T-helper 2 cell treated with Interferon-gamma antibody and Interleukin-4, amounts not matched to agents 5 μg/mL and 100 μg/mL, for 36 hours (primary cell): ENCODE measurements at regions not wholly inside any gene's neighbourhood (a gene's known extent, or its start where the extent isn't known, plus 50 kb on each side); places are given as distances from the start of the nearest gene placed in this dataset.

Experiments
- DNase-seq: peaks from one replicate; pipeline ENCODE4 v3.0.0; 2021; ENCODE audit warnings: low spot score
- H3K27ac Mint-ChIP-seq: one replicate; pipeline ENCODE4 v1.8.0; 2021; ENCODE audit warnings: mild to moderate bottlenecking, mixed read lengths
- H3K27me3 Mint-ChIP-seq: one replicate; pipeline ENCODE4 v1.8.0; 2021; ENCODE audit warnings: low read depth, mixed read lengths
- H3K36me3 Mint-ChIP-seq: one replicate; pipeline ENCODE4 v1.8.0; 2021; ENCODE audit warnings: low read depth, mixed read lengths
- H3K4me1 Mint-ChIP-seq: one replicate; pipeline ENCODE4 v1.8.0; 2021; ENCODE audit warnings: low read depth, mixed read lengths
- H3K4me3 Mint-ChIP-seq: one replicate; pipeline ENCODE4 v1.8.0; 2022; ENCODE audit warnings: mild to moderate bottlenecking, moderate library complexity, mixed read lengths
- H3K9me3 Mint-ChIP-seq: one replicate; pipeline ENCODE4 v1.8.0; 2021; ENCODE audit warnings: mixed read lengths

DNA sequence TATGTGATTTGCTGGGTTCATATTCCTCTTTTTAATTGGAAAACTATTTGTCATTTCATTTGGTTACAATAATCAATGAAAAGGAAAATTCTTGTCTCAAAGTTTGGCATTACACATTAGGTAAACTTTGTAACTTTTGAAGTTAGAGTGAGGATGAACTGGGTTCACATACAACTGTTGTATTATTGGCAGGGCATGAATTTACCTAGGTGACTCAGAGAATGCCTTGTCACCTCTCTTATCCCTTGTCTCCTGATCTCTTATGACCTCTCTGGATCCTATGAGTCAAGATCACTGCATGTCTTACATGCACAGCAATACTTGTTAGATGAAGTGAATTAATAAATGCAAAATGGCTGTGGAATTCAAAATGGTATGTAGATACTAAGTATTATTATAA lies 563.4 kb upstream of the GCFC2 start:
- no peaks in the 10 kb centered on the region for H3K4me1 Mint-ChIP-seq
- no peak overlapping the region for H3K27ac Mint-ChIP-seq
- no peak for DNase-seq
- H3K4me3 Mint-ChIP-seq: no peak overlapping the region
- no peaks in the 10 kb centered on the region for H3K36me3 Mint-ChIP-seq
- no peaks in the 10 kb centered on the region for H3K27me3 Mint-ChIP-seq
- peaks cover 7% of the 10 kb centered on the region for H3K9me3 Mint-ChIP-seq

DNA sequence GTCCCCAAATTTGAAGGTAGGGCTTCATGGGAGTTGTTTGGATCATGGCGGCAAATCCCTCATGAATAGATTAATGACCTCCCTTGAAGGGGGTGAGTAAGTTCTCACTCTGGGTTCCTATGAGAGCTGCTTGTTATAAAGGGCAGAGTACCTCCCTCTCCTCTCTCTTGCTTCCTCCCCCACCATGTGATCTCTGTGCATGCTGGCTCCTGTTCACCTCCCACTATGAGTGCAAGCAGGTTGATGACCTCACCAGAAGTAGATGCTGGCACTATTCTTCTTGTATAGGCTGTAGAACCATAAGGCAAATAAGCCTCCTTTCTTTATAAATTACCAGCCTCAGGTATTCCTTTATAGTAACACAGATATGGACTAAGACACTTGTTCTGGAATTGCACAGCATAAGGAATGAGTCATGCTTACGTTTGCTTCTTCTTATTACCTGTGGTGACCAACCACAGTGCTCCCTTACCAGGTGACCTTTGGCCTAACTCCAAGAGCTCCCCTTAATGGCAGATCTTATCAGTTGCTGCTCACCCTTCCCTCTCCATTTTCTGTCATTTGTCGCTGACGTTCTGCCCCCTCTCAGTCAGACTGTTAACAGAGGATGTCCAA lies 559.5 kb upstream of the GCFC2 start:
- H3K4me3 Mint-ChIP-seq: no peak overlapping the region
- peaks cover 8% of the 10 kb centered on the region for H3K9me3 Mint-ChIP-seq
- no peak overlapping the region for H3K27ac Mint-ChIP-seq
- H3K27me3 Mint-ChIP-seq: no peaks in the 10 kb centered on the region
- H3K36me3 Mint-ChIP-seq: no peaks in the 10 kb centered on the region
- no peak for DNase-seq
- H3K4me1 Mint-ChIP-seq: no peaks in the 10 kb centered on the region

DNA sequence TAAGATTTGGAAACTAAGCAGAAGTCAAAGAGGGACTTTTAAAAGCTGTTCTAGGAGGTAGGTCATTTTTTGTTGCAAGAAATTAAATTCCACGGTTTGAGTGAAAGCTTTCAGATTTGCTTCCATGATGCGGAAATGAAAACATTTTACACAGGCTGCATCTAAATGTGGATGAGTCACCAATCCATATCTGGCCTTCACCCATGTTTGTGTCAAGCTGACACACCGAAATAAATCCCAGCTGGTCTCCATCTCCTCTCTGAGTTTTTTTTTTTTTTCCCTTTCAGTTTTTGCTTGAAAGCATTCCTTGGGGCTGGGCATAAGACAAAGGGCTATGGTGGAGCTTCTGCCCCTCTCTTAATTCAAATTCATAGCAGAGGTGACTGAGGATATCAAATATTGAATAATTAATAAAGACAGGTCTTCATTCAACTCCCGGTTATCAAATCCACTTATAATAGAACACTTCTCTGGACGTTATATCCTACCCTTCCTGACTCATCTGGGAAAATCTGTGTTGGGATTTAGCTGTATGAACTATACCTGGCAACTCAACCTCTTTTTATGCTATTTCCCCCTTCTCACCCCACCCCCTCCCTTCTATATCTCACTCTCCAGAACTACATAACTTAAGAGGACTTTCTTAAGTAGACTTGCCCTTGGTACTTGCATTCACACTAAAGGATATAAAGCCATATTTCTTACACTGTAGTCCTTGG lies 558.3 kb upstream of the GCFC2 start:
- DNase-seq: no peak
- Mint-ChIP-seq H3K36me3 (no peaks in the 10 kb centered on the region), H3K9me3 (peaks cover 8% of the 10 kb centered on the region), H3K27ac (no peak overlapping the region), H3K4me1 (no peaks in the 10 kb centered on the region), H3K4me3 (no peak overlapping the region), H3K27me3 (no peaks in the 10 kb centered on the region)

DNA sequence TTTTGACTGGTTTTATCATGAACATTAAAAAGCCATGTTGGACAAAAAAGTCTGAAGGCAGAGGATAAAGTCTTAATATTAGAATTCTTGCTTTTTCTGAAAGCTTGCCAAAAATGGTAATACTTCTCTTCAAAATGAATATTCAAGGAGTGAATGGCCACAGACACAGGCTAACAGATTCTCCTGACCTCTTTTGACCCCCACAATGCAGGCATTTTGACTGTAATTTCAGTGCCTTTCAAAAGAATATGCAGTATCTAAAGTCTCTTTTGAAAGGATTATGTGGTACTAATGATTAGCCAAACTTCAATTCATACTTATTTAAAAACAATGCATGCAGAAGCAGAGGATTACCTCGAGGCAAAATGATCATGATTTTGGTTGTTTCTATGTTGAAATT lies 557.8 kb upstream of the GCFC2 start:
- no peaks in the 10 kb centered on the region for H3K4me1 Mint-ChIP-seq
- peaks cover 8% of the 10 kb centered on the region for H3K9me3 Mint-ChIP-seq
- no peaks in the 10 kb centered on the region for H3K27me3 Mint-ChIP-seq
- no peak overlapping the region for H3K4me3 Mint-ChIP-seq
- no peak for DNase-seq
- no peaks in the 10 kb centered on the region for H3K36me3 Mint-ChIP-seq
- no peak overlapping the region for H3K27ac Mint-ChIP-seq

DNA sequence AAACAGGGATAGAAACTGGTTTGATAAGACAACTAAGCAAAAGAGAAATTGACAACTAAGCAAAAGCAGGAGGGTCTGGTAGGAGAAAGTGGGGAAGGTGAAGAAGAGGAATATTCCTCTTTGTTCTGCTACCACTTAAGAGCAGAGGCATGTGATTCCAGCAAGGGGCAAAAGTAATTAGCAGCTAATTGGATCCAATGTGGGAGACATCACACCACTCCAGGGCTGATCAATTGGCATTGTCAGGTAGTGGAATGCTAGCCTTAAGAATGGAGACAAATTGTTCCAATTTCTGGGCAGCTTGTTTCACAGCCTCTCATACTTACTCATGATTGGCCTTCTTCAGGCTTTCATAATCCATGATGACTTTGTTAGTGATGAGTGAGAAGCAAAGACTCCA lies 547.1 kb upstream of the GCFC2 start:
- Mint-ChIP-seq H3K4me1 (no peaks in the 10 kb centered on the region), H3K4me3 (no peak overlapping the region), H3K27ac (no peak overlapping the region), H3K9me3 (no peaks in the 10 kb centered on the region), H3K27me3 (no peaks in the 10 kb centered on the region), H3K36me3 (no peaks in the 10 kb centered on the region)
- DNase-seq: no peak

- Mint-ChIP-seq H3K4me3 (no peak overlapping the region), H3K36me3 (no peaks in the 10 kb centered on the region), H3K27me3 (no peaks in the 10 kb centered on the region), H3K9me3 (no peaks in the 10 kb centered on the region), H3K27ac (no peak overlapping the region), H3K4me1 (no peaks in the 10 kb centered on the region)
- DNase-seq: no peak
Observed at GRCh38 chr2:76256458-76257088, 545.9 kb upstream of the GCFC2 start.

GRCh38 chr2:76252704-76253103 lies 542.0 kb upstream of the GCFC2 start:
- Mint-ChIP-seq H3K9me3 (peaks cover 7% of the 10 kb centered on the region), H3K36me3 (no peaks in the 10 kb centered on the region), H3K27ac (no peak overlapping the region), H3K4me1 (no peaks in the 10 kb centered on the region), H3K27me3 (no peaks in the 10 kb centered on the region), H3K4me3 (no peak overlapping the region)
- no peak for DNase-seq

GRCh38 chr2:76251342-76251741 lies 540.6 kb upstream of the GCFC2 start:
- H3K4me3 Mint-ChIP-seq: no peak overlapping the region
- DNase-seq: no peak
- no peaks in the 10 kb centered on the region for H3K36me3 Mint-ChIP-seq
- peaks cover 11% of the 10 kb centered on the region for H3K9me3 Mint-ChIP-seq
- H3K4me1 Mint-ChIP-seq: no peaks in the 10 kb centered on the region
- H3K27ac Mint-ChIP-seq: no peak overlapping the region
- H3K27me3 Mint-ChIP-seq: no peaks in the 10 kb centered on the region

DNA sequence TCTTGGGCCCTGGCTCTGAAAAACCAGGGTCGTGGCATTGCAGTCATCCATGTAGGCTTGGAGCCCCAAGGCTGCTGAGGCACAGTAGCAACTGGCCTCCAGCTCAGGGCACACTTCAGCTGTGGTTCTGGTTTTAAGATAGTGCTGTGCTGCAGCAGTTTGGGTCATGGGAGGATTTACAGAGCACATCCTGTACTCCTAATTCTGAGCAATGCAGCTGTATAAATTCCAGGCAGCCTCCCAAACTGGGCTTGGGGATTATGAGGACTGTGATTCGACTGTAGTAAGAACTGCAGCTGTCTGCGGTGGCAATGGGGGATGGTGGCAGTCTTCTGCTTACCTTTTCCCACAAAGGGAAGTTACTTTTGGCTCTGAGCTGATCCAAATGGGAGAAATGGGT lies 536.3 kb upstream of the GCFC2 start:
- Mint-ChIP-seq H3K27me3 (no peaks in the 10 kb centered on the region), H3K27ac (no peak overlapping the region), H3K4me3 (no peak overlapping the region), H3K9me3 (peaks cover 18% of the 10 kb centered on the region), H3K4me1 (no peaks in the 10 kb centered on the region), H3K36me3 (no peaks in the 10 kb centered on the region)
- DNase-seq: no peak

DNA sequence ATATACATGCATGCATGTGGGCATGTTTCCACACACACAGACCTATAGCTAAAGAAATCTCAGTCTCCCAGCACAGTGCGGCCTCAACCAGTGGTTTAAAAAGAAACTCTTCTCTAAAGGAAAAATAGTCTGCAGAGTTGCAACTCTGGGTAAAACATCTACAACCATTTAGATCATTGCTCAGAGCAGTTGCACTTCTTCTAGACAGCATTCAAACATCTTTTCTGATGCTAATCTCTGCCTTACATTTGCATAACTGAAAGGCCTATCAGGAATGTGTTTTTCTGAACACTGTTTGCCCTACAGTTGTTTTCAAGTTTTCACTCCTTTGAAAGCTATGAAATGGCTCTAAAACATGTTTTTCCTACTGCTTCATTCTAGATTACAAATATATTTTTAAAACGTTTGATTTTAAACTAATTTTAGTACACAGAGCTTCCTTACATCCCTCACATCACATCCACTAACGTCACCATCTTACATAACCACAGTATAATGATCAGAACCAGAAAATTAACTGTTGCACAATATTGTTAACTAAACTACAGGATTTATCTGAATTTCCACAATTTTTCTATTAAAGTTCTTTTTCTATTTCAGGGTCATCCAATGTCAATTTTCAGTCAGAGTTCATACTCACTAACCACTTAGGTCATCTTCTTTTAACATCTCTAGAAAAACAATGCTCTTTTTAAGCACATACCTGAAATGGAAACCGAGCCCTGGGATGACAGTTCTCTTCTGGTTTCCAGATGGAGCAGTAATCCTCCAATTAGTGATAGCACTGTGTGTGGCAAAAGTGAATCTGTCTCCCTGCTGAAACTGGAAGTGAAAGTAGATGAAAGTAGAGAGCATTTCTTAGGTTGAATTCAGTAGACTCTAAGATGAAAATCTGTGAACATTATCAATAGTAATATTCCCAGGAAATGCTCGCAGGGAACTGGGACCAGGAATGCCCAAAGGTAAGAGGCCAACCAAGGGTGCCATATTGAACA lies 501.6 kb upstream of the GCFC2 start:
- no peak for DNase-seq
- Mint-ChIP-seq H3K4me1 (no peaks in the 10 kb centered on the region), H3K4me3 (no peak overlapping the region), H3K27ac (no peak overlapping the region), H3K27me3 (no peaks in the 10 kb centered on the region), H3K9me3 (peaks cover 7% of the 10 kb centered on the region), H3K36me3 (no peaks in the 10 kb centered on the region)

- H3K4me3 Mint-ChIP-seq: no peak overlapping the region
- H3K27ac Mint-ChIP-seq: no peak overlapping the region
- DNase-seq: no peak
- H3K36me3 Mint-ChIP-seq: no peaks in the 10 kb centered on the region
- H3K9me3 Mint-ChIP-seq: peaks cover 3% of the 10 kb centered on the region
- H3K27me3 Mint-ChIP-seq: no peaks in the 10 kb centered on the region
- no peaks in the 10 kb centered on the region for H3K4me1 Mint-ChIP-seq
Observed at GRCh38 chr2:76210551-76210950, 499.8 kb upstream of the GCFC2 start.

GRCh38 chr2:76204048-76204447 lies 493.3 kb upstream of the GCFC2 start:
- Mint-ChIP-seq H3K4me3 (no peak overlapping the region), H3K27ac (no peak overlapping the region), H3K36me3 (no peaks in the 10 kb centered on the region), H3K27me3 (no peaks in the 10 kb centered on the region), H3K4me1 (no peaks in the 10 kb centered on the region), H3K9me3 (no peaks in the 10 kb centered on the region)
- no peak for DNase-seq

GRCh38 chr2:76202866-76203265 lies 492.2 kb upstream of the GCFC2 start:
- no peak for DNase-seq
- Mint-ChIP-seq H3K27ac (no peak overlapping the region), H3K4me1 (no peaks in the 10 kb centered on the region), H3K27me3 (no peaks in the 10 kb centered on the region), H3K36me3 (no peaks in the 10 kb centered on the region), H3K4me3 (no peak overlapping the region), H3K9me3 (no peaks in the 10 kb centered on the region)
